Nephron progenitor cell (in vitro differentiated cells): ENCODE measurements at regions not wholly inside any gene's neighbourhood (a gene's known extent, or its start where the extent isn't known, plus 50 kb on each side); places are given as distances from the start of the nearest gene placed in this dataset.

ENCODE experiments used
- DNase-seq: peaks from one replicate; pipeline ENCODE4 v3.0.0; 2021
- H3K27ac Mint-ChIP-seq: 2 replicates; pipeline ENCODE4 v1.8.0; 2021; ENCODE audit warnings: mild to moderate bottlenecking, moderate library complexity, mixed read lengths
- H3K27me3 Mint-ChIP-seq: 2 replicates; pipeline ENCODE4 v1.8.0; 2021; ENCODE audit warnings: mild to moderate bottlenecking, low read depth, mixed read lengths; ENCODE audit not compliant: poor library complexity
- H3K36me3 Mint-ChIP-seq: 2 replicates; pipeline ENCODE4 v1.8.0; 2021; ENCODE audit warnings: low read depth, mixed read lengths
- H3K4me1 Mint-ChIP-seq: 2 replicates; pipeline ENCODE4 v1.8.0; 2021; ENCODE audit warnings: mixed read lengths
- H3K4me3 Mint-ChIP-seq: 2 replicates; pipeline ENCODE4 v1.8.0; 2021; ENCODE audit warnings: mild to moderate bottlenecking, moderate library complexity, mixed read lengths
- H3K9me3 Mint-ChIP-seq: 2 replicates; pipeline ENCODE4 v1.8.0; 2021; ENCODE audit warnings: mild to moderate bottlenecking, moderate library complexity, mixed read lengths
- CTCF ChIP-seq: fragments of 200-600 bp; sonication (generic); IDR thresholded peaks from 2 replicates; pipeline ENCODE4 v1.5.0; 2021; ENCODE audit warnings: antibody characterized with exemption

- H3K36me3 Mint-ChIP-seq: no peaks in the 10 kb centered on the region
- DNase-seq: no peak
- peaks cover 2% of the 10 kb centered on the region for H3K9me3 Mint-ChIP-seq
- no peak overlapping the region for H3K4me3 Mint-ChIP-seq
- H3K27ac Mint-ChIP-seq: no peak overlapping the region
- peaks cover 5% of the 10 kb centered on the region for H3K4me1 Mint-ChIP-seq
- TF ChIP-seq CTCF: no peak
- no peaks in the 10 kb centered on the region for H3K27me3 Mint-ChIP-seq
Observed at GRCh38 chr2:186328838-186329237, 157.2 kb upstream of the ZC3H15 start.

- H3K4me3 Mint-ChIP-seq: no peak overlapping the region
- no peak overlapping the region for H3K27ac Mint-ChIP-seq
- no peaks in the 10 kb centered on the region for H3K9me3 Mint-ChIP-seq
- no peak for DNase-seq
- TF ChIP-seq CTCF: no peak
- H3K4me1 Mint-ChIP-seq: peaks cover 5% of the 10 kb centered on the region
- no peaks in the 10 kb centered on the region for H3K27me3 Mint-ChIP-seq
- no peaks in the 10 kb centered on the region for H3K36me3 Mint-ChIP-seq
Observed at GRCh38 chr2:186330050-186330449, 156.0 kb upstream of the ZC3H15 start.

GRCh38 chr2:186339716-186340115 lies 146.3 kb upstream of the ZC3H15 start:
- peaks cover 10% of the 10 kb centered on the region for H3K36me3 Mint-ChIP-seq
- H3K9me3 Mint-ChIP-seq: peaks cover 15% of the 10 kb centered on the region
- DNase-seq: no peak
- no peaks in the 10 kb centered on the region for H3K4me1 Mint-ChIP-seq
- TF ChIP-seq CTCF: no peak
- no peak overlapping the region for H3K4me3 Mint-ChIP-seq
- no peaks in the 10 kb centered on the region for H3K27me3 Mint-ChIP-seq
- no peak overlapping the region for H3K27ac Mint-ChIP-seq

- H3K27ac Mint-ChIP-seq: no peak overlapping the region
- TF ChIP-seq CTCF: no peak
- H3K36me3 Mint-ChIP-seq: peaks cover 15% of the 10 kb centered on the region
- H3K4me3 Mint-ChIP-seq: no peak overlapping the region
- DNase-seq: no peak
- peaks cover 4% of the 10 kb centered on the region for H3K4me1 Mint-ChIP-seq
- H3K9me3 Mint-ChIP-seq: peaks cover 15% of the 10 kb centered on the region
- H3K27me3 Mint-ChIP-seq: no peaks in the 10 kb centered on the region
Observed at GRCh38 chr2:186342029-186342428, 144.0 kb upstream of the ZC3H15 start.

- Mint-ChIP-seq H3K4me1 (peaks cover 4% of the 10 kb centered on the region), H3K36me3 (peaks cover 7% of the 10 kb centered on the region), H3K27me3 (no peaks in the 10 kb centered on the region), H3K4me3 (no peak overlapping the region), H3K27ac (no peak overlapping the region), H3K9me3 (no peaks in the 10 kb centered on the region)
- DNase-seq: no peak
- no peak for TF ChIP-seq CTCF
Observed at GRCh38 chr2:186345745-186346144, 140.3 kb upstream of the ZC3H15 start.

GRCh38 chr2:186346216-186346615 lies 139.8 kb upstream of the ZC3H15 start:
- H3K4me3 Mint-ChIP-seq: no peak overlapping the region
- no peak for DNase-seq
- H3K36me3 Mint-ChIP-seq: peaks cover 7% of the 10 kb centered on the region
- no peak overlapping the region for H3K27ac Mint-ChIP-seq
- H3K27me3 Mint-ChIP-seq: no peaks in the 10 kb centered on the region
- no peak for TF ChIP-seq CTCF
- H3K9me3 Mint-ChIP-seq: no peaks in the 10 kb centered on the region
- H3K4me1 Mint-ChIP-seq: peaks cover 4% of the 10 kb centered on the region
